ENCODE measurements at regions not wholly inside any gene's neighbourhood (a gene's known extent, or its start where the extent isn't known, plus 50 kb on each side); places are given as distances from the start of the nearest gene placed in this dataset.

DNA sequence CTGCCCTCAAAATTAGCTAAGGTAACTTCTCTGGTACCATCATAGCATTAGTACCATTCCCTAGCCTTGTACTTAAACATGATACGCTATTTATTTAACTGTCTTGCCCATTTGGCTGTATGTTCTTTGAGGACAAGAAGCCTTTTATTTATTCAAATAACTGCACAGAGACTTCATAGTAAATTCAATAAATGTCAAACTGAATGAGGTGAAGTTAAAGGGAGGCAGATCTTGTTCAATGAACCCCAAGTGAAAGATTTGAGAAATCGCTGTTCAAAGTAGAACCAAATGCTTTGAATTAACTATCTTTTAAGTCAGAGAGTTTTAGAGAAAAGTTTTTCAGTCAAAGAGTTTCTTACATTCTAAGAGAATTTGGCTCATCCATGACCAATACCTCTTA lies 203.6 kb downstream of the GXYLT1 start:
- no peaks in the 10 kb centered on the region for H3K9me2 ChIP-seq (replicated peaks; ENCODE audit: low read depth, low read length)
- H3K9ac ChIP-seq (ENCODE audit: low read depth, low read length, poor library complexity, severe bottlenecking): no peak overlapping the region
- H3K27me3 ChIP-seq (ENCODE audit: insufficient read depth, low read length, poor library complexity, severe bottlenecking): no peaks in the 10 kb centered on the region
- no peak overlapping the region for H2AFZ ChIP-seq (ENCODE audit: low read length)
- no peak overlapping the region for H3K4me2 ChIP-seq (ENCODE audit: low read depth, low read length, poor library complexity, severe bottlenecking)
- H3K4me3 ChIP-seq (ENCODE audit: low read length, poor library complexity, severe bottlenecking): no peak overlapping the region
- H3F3A ChIP-seq (ENCODE audit: low read depth): no peaks in the 10 kb centered on the region
- H3K9me3 ChIP-seq (ENCODE audit: insufficient read depth, low read depth, low read length): no peaks in the 10 kb centered on the region
- no peaks in the 10 kb centered on the region for H3K36me3 ChIP-seq (ENCODE audit: insufficient read depth, low read length)
- no peaks in the 10 kb centered on the region for H3K79me2 ChIP-seq (ENCODE audit: insufficient read depth, low read length)
- no peak for TF ChIP-seq EZH2phosphoT487 (IDR thresholded peaks at IDR 0.05; ENCODE audit: borderline replicate concordance)
- TF ChIP-seq, protein P1, sequence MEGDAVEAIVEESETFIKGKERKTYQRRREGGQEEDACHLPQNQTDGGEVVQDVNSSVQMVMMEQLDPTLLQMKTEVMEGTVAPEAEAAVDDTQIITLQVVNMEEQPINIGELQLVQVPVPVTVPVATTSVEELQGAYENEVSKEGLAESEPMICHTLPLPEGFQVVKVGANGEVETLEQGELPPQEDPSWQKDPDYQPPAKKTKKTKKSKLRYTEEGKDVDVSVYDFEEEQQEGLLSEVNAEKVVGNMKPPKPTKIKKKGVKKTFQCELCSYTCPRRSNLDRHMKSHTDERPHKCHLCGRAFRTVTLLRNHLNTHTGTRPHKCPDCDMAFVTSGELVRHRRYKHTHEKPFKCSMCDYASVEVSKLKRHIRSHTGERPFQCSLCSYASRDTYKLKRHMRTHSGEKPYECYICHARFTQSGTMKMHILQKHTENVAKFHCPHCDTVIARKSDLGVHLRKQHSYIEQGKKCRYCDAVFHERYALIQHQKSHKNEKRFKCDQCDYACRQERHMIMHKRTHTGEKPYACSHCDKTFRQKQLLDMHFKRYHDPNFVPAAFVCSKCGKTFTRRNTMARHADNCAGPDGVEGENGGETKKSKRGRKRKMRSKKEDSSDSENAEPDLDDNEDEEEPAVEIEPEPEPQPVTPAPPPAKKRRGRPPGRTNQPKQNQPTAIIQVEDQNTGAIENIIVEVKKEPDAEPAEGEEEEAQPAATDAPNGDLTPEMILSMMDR (conservative IDR thresholded peaks at IDR 0.05; ENCODE audit: low read length): no peak
- no peaks in the 10 kb centered on the region for H3K4me1 ChIP-seq (ENCODE audit: insufficient read depth, low read length, poor library complexity, severe bottlenecking)
- H4K20me1 ChIP-seq (ENCODE audit: insufficient read depth, low read length, poor library complexity, severe bottlenecking): no peaks in the 10 kb centered on the region

- no peaks in the 10 kb centered on the region for H3K9me2 ChIP-seq (replicated peaks; ENCODE audit: low read depth, low read length)
- H3K79me2 ChIP-seq (ENCODE audit: insufficient read depth, low read length): no peaks in the 10 kb centered on the region
- no peak overlapping the region for H2AFZ ChIP-seq (ENCODE audit: low read length)
- H3K36me3 ChIP-seq (ENCODE audit: insufficient read depth, low read length): no peaks in the 10 kb centered on the region
- no peaks in the 10 kb centered on the region for H3F3A ChIP-seq (ENCODE audit: low read depth)
- no peaks in the 10 kb centered on the region for H3K4me1 ChIP-seq (ENCODE audit: insufficient read depth, low read length, poor library complexity, severe bottlenecking)
- no peaks in the 10 kb centered on the region for H4K20me1 ChIP-seq (ENCODE audit: insufficient read depth, low read length, poor library complexity, severe bottlenecking)
- H3K9me3 ChIP-seq (ENCODE audit: insufficient read depth, low read depth, low read length): no peaks in the 10 kb centered on the region
- H3K27me3 ChIP-seq (ENCODE audit: insufficient read depth, low read length, poor library complexity, severe bottlenecking): no peaks in the 10 kb centered on the region
- H3K4me2 ChIP-seq (ENCODE audit: low read depth, low read length, poor library complexity, severe bottlenecking): no peak overlapping the region
- no peak overlapping the region for H3K9ac ChIP-seq (ENCODE audit: low read depth, low read length, poor library complexity, severe bottlenecking)
- TF ChIP-seq, protein P1 (conservative IDR thresholded peaks at IDR 0.05; ENCODE audit: low read length): no peak
- no peak for TF ChIP-seq EZH2phosphoT487 (IDR thresholded peaks at IDR 0.05; ENCODE audit: borderline replicate concordance)
- no peak overlapping the region for H3K4me3 ChIP-seq (ENCODE audit: low read length, poor library complexity, severe bottlenecking)
These were observed 204.1 kb downstream of the GXYLT1 start for GRCh38 chr12:41940571-41940970.

- Histone ChIP-seq H3K9me2 (replicated peaks; ENCODE audit: low read depth, low read length) (no peaks in the 10 kb centered on the region), H3K9ac (ENCODE audit: low read depth, low read length, poor library complexity, severe bottlenecking) (no peak overlapping the region), H3K4me3 (ENCODE audit: low read length, poor library complexity, severe bottlenecking) (no peak overlapping the region), H4K20me1 (ENCODE audit: insufficient read depth, low read length, poor library complexity, severe bottlenecking) (no peaks in the 10 kb centered on the region), H3K4me1 (ENCODE audit: insufficient read depth, low read length, poor library complexity, severe bottlenecking) (no peaks in the 10 kb centered on the region), H3K4me2 (ENCODE audit: low read depth, low read length, poor library complexity, severe bottlenecking) (no peak overlapping the region), H3F3A (ENCODE audit: low read depth) (no peaks in the 10 kb centered on the region), H2AFZ (ENCODE audit: low read length) (no peak overlapping the region), H3K27me3 (ENCODE audit: insufficient read depth, low read length, poor library complexity, severe bottlenecking) (no peaks in the 10 kb centered on the region), H3K79me2 (ENCODE audit: insufficient read depth, low read length) (no peaks in the 10 kb centered on the region), H3K36me3 (ENCODE audit: insufficient read depth, low read length) (no peaks in the 10 kb centered on the region), H3K9me3 (ENCODE audit: insufficient read depth, low read depth, low read length) (no peaks in the 10 kb centered on the region)
- TF ChIP-seq EZH2phosphoT487 (IDR thresholded peaks at IDR 0.05; ENCODE audit: borderline replicate concordance): no peak
- TF ChIP-seq, protein P1 (conservative IDR thresholded peaks at IDR 0.05; ENCODE audit: low read length): peak; percentile 25; the same call in 1 of the 2 replicates
These were observed 208.3 kb downstream of the GXYLT1 start for GRCh38 chr12:41936333-41936732.

All from Loucy (cell line).